ENCODE measurements at regions not wholly inside any gene's neighbourhood (a gene's known extent, or its start where the extent isn't known, plus 50 kb on each side); places are given as distances from the start of the nearest gene placed in this dataset.

- DNase-seq: no peak
These were observed 192.4 kb upstream of the NEIL3 start for GRCh38 chr4:177117256-177117655.

- peak; percentile 92 for DNase-seq
These were observed 191.1 kb upstream of the NEIL3 start for GRCh38 chr4:177118596-177118995.

GRCh38 chr4:177119021-177119471, 190.6 kb upstream of the NEIL3 start:
- DNase-seq: peak; percentile 82

GRCh38 chr4:177119691-177120090, 190.0 kb upstream of the NEIL3 start:
- peak; percentile 41 for DNase-seq

GRCh38 chr4:177123811-177124210, 185.9 kb upstream of the NEIL3 start:
- no peak for DNase-seq

- DNase-seq: no peak
These were observed 185.2 kb upstream of the NEIL3 start for GRCh38 chr4:177124349-177125064.

GRCh38 chr4:177125656-177126055, 184.0 kb upstream of the NEIL3 start:
- DNase-seq: peak; percentile 18

GRCh38 chr4:177127658-177128057, 182.0 kb upstream of the NEIL3 start:
- DNase-seq: peak; percentile 19

GRCh38 chr4:177128306-177128705, 181.4 kb upstream of the NEIL3 start:
- peak; percentile 77 for DNase-seq

GRCh38 chr4:177131736-177132135, 177.9 kb upstream of the NEIL3 start:
- no peak for DNase-seq

- DNase-seq: no peak
These were observed 162.0 kb upstream of the NEIL3 start for GRCh38 chr4:177147668-177148067.

GRCh38 chr4:177155454-177155853, 154.2 kb upstream of the NEIL3 start:
- DNase-seq: no peak

GRCh38 chr4:177159600-177159999, 150.1 kb upstream of the NEIL3 start:
- DNase-seq: no peak

- DNase-seq: peak; percentile 22
These were observed 147.9 kb upstream of the NEIL3 start for GRCh38 chr4:177161781-177162180.

GRCh38 chr4:177163532-177163931, 146.1 kb upstream of the NEIL3 start:
- peak; percentile 67 for DNase-seq

GRCh38 chr4:177171588-177171987, 138.1 kb upstream of the NEIL3 start:
- DNase-seq: no peak

- DNase-seq: no peak
These were observed 134.2 kb upstream of the NEIL3 start for GRCh38 chr4:177175473-177175872.

GRCh38 chr4:177177541-177178081, 132.1 kb upstream of the NEIL3 start:
- DNase-seq: peak; percentile 49

GRCh38 chr4:177178246-177178645, 131.4 kb upstream of the NEIL3 start:
- DNase-seq: no peak

- peak; percentile 81 for DNase-seq
These were observed 127.5 kb upstream of the NEIL3 start for GRCh38 chr4:177182166-177182565.

- DNase-seq: no peak
These were observed 126.9 kb upstream of the NEIL3 start for GRCh38 chr4:177182728-177183127.

- DNase-seq: no peak
These were observed 124.5 kb upstream of the NEIL3 start for GRCh38 chr4:177185151-177185550.

GRCh38 chr4:177185579-177185978, 124.1 kb upstream of the NEIL3 start:
- no peak for DNase-seq

- no peak for DNase-seq
These were observed 122.3 kb upstream of the NEIL3 start for GRCh38 chr4:177187371-177187770.
